DMS153 (cell line): ENCODE measurements at regions not wholly inside any gene's neighbourhood (a gene's known extent, or its start where the extent isn't known, plus 50 kb on each side); places are given as distances from the start of the nearest gene placed in this dataset.
"Not testable (repeated sequence)": the region's sequence is repeated elsewhere in the genome, so short reads cannot be mapped to it uniquely, and the experiment has no call there.

Experiments used
- DNase-seq: peaks from one replicate; lab custom pipeline; 2025; lab: John Stamatoyannopoulos, UW

DNA sequence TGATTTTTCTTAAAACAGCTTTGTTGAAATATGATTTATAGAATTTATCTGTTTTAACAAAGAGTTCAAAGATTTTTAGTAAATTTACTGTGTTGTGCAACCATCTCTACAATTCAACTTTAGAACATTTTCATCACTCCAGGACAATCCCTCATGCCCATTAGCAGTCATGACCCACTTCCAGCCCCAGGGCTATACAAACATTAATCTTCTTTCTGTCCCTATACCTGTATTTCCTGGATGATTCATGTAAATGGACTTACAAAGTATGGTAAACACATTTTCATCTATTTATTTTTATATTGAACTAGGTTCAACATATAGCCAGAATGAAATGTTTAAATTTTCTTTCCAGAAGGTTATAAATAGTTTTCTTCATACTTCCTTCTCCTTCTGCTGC is 127.8 kb upstream of the CCDC180 start:
- no peak for DNase-seq

DNA sequence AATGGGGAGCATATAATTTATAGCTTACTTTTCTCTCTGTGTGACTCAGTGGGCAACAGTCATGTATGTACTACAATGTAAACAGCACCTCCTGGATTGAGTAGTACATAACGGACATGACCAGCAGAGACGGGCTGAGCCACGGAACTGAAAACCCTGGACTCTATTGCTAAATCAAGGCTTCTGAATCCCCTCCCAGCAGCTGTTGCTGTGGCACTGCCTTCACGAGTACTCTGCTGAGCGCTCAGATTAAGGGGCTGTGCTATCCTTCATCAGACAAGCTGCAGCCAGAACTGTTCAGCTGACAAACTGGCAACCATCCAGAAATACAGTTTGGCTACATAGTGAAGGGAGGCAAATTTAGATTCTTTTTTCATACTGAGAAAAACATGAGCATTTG is 131.3 kb upstream of the CCDC180 start:
- no peak for DNase-seq

DNA sequence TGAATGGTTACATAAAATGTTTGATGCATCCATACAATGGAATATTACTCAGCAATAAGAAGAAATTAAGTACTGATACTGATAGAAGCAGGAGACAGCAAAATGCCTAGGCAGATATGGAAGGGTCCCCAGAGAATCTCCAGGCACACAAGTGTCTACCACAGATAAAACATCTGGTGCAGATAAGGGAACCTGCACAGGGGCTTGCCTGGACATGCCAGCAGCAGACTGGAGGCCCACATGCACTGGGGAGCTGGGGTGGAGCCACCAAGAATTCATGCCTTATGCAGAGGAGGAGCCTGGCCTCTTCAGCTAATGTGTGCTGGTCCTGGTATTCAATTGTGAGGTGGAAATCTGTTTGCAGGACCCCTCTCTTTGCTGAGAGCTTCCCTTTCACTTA is 129.2 kb upstream of the CTSV start:
- not testable (repeated sequence) for DNase-seq

DNA sequence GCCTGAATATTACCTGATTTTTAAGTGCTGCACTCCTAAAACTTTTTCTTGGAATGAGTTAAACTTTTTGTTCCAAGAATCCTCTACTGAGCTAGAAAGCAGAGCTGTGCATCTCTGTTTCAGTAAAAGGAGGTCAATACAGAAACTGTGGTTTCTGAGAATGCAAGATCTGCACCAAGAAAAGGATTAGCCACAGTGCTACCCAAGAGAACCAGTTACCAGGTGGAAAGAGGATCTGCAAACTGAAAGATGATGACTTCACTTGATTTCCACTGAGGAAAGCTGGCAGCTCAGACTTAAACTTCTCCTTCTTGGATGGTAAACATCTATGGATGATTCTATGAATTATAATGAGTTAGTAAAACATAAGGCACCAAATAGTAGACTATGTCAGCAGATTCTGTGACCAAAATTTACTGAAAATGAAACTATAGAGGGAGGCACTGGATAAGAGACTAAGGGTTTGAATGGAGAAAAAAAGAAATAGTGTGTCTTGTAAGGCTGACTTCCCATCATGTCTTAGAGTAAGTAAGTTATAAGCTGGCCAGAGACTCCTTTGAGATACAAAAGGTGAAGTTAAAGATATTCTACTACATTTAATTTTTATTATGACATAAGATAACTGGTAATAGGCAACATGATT is 127.7 kb upstream of the CTSV start:
- not testable (repeated sequence) for DNase-seq

DNA sequence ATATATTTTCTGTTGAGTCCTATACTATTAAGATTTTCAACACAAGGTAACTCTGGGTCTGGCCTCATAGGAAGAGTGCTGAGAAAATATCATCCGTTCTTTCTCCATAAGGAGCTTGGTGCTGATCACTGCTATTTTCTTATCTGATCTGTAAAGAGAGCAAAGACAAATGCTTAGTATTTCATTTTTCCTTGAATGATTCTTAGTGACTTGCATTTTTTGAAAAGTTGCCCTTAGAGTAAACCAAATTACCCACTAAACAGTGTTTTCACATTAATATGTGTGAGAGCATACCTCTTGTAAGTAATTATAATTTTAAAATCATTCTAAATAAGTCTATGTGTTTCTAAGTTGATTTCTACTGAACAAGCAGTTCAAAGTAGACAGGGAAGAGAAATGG is 121.3 kb upstream of the CTSV start:
- no peak for DNase-seq

DNA sequence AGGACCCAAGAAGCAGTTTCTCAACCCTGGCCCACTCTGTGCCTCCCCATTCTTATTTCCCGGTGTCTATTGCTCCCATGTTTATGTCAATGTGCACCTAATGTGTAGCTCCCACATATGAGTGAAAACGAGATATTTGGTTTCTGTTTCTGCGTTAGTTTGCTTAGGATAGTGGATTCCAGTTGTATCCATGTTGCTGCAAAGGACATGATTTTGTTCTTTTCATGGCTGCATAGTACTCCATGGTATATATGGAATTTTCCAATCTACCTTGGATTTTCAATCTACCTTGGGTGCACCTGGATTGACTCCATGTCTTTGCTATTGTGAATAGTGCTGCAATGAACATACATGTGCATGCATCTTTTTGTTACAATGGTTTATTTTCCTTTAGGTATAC is 119.8 kb upstream of the CTSV start:
- not testable (repeated sequence) for DNase-seq

DNA sequence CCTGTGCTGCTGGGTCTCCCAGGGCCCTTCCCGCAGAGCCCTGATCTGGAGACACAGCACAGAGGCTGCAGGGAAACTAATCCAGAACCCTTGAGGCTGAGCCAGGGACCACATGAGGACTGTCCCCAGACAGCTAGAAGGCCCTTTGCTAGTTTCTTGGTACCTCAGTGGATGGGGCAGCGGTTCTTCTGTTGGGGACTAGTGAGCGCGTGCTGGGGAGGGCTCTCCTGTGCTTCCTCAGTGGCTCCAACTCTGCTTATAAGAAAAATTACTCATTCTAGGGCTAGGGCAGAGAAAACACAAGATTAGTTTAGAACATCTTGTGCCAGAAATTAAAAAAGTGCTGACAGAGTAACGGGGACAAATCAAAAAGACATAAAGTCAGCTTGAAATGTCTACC is 116.5 kb upstream of the CTSV start:
- not testable (repeated sequence) for DNase-seq

DNA sequence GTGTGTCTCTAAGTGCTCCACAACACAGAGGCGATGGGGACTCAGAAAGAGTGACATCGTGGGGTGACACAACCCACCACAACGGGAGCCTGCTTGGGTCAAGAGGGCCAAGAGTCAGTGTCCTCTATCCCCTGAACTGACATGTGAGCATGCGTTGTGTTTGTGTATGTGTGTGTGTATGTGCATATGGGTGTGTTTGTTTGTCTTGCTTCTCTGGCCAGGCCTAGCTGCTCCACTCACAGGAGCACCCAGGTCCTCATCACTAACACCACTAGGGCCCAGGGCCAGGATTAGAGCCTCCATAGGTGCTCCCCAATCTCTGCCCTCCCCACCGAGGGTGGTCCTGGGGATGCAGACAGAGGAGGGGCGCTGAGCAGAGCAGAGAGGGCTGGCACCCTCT is 115.0 kb upstream of the CTSV start:
- DNase-seq: no peak

DNA sequence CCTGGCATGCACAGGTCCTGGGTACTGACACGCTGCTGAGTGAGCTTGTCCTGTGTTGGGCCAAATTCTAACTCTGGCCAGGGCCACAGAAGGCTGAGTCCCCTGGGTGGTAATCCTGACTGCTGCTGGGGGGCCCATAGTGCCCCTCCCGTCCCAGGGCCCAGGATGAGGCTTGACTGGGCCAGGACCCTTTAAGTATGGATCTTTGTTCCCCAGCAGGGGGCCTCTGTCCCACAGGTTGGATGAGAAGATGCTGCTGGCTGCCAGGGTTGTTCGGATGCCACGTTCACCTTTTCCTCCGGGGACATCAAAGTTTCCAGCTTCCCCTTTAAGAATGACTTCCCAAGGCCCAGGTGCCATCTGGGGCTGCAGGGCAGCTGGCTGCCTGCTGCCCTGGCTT is 114.2 kb upstream of the CTSV start:
- DNase-seq: not testable (repeated sequence)

DNA sequence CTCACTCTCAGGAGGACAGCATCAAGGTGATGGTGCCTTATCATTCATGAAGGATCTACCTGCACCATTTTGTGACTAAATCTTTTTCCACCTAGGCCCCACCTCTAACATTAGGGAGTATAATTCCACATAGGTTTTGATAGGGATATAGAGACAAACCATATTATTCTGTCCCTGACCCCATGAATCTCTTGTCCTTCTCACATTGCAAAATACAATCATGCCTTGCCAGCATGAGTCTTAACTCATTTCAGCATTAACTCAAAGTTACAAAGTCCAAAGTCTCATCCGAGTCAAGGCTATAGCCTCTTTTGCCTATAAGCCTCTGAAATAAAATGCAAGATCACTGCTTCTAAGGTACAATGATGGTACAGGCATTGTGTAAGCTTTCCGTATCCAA is 111.5 kb upstream of the CTSV start:
- not testable (repeated sequence) for DNase-seq

DNA sequence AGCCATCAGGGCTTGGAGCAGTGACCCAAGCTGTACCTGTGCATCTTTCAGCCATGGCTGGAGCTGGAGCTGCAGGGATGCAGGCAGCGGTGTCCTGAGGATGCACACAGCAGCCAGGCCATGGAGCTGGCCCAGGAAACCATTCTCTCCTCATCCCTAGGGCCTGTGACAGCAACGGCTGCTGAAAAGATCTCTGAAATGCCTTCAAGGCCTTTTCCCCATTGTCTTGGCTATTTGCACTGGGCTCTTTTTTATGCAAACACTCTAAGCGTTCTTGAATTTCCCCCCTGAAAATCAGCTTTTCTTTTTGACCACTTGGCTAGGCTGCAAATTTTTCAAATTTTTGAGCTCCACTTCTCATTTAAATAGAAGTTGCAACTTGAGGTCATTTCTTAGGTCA is 109.5 kb upstream of the CTSV start:
- DNase-seq: not testable (repeated sequence)

DNA sequence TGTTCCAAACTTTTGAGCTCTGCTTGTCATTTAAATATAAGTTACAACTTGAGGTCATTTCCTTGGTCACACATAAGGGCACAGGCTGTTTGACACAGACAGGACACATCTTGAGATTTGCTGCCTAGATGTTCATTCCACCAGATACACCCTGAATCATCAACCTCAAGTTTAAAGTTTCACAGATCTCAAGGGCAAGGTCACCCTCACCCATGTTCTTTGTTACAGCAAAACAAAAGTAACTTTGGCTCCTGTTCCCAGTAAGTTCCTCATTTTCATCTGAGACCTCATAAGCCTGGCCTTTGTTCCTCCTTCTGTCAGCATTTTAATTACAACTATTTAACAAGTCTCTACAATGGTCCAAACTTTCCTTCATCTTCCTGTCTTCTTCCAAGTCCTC is 106.7 kb upstream of the CTSV start:
- DNase-seq: not testable (repeated sequence)

DNA sequence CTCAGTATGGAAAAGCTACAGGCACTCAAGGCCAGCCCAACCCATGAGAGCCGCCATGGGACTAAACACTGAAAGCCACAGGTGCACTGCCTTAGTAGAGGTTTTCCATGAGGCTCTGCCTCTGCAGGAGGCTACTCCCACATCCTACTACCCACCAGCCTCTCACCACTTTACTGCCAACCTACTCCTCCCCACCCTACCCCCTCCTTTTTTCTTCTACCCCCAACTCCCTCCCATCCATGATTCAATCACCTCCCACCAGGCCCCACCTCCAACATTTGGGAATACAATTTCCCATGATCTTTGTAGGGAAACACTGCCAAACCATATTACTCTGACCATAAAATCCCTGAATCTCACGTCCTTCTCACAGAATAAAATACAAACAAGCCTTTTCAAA is 101.6 kb upstream of the CTSV start:
- no peak for DNase-seq

DNA sequence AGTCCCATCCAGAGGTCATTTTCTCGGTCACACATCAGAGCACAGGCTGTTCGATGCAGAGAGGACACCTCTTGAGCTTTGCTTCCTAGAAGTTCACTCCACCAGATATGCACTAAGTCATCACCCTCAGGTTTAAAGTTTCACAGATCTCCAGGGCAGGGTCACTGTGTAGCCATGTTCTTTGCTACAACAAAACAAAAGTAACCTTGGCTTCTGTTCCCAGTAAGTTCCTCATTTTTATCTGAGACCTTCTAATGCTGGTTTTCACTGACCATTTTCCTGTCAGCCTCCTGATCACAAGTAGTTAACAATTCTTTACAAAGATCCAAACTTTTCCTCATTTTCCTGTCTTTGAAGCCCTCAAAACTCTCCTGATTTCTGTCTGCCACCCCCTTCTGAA is 97.5 kb upstream of the CTSV start:
- DNase-seq: no peak

DNA sequence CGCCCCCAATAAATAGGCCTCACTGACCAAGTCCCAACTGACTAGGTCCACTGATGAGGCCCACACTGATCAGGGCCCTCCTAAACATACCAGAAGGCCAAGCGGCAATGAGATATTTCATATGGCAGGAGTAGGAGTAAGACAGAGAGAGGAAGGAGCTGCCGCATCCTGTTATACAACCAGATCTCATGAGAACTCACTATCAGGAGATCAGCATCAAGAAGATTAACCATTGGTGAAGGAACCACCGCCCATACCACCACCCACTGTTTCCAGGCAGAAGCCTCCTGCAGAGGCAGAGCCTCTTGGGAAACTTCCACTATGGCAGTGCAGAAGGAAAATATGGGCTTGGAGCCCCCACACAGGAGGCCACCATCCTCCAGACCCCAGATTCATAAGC is 95.0 kb upstream of the CTSV start:
- DNase-seq: not testable (repeated sequence)

DNA sequence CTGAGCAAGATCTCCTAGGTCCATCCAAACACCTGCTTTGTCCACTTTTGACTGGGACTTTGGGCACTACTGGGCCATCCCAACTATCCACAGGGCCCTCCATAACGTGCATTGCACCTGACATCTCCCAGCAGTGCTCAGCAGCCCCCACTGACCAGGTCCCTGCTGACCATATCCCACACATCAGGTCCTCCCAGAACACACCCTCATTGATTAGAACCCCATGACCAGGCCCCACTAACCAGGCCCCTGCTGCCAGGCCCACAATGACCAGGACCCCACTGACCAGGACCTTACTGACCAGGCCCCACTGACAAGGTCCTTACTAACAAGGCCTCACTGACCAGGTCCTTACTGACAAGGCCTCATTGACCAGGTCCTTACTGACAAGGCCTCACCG is 93.9 kb upstream of the CTSV start:
- no peak for DNase-seq

DNA sequence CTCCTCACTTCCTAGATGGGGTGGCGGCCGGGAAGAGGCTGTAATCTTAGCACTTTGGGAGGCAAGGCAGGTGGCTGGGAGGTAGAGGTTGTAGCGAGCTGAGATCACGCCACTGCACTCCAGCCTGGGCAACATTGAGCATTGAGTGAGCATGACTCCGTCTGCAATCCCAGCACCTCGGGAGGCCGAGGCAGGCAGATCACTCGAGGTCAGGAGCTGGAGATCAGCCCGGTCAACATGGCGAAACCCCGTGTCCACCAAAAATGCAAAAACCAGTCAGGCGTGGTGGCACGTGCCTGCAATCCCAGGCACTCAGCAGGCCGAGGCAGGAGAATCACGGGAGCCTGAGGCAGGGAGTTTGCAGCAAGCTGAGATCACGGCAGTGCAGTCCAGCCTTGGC is 91.9 kb upstream of the CTSV start:
- not testable (repeated sequence) for DNase-seq

DNA sequence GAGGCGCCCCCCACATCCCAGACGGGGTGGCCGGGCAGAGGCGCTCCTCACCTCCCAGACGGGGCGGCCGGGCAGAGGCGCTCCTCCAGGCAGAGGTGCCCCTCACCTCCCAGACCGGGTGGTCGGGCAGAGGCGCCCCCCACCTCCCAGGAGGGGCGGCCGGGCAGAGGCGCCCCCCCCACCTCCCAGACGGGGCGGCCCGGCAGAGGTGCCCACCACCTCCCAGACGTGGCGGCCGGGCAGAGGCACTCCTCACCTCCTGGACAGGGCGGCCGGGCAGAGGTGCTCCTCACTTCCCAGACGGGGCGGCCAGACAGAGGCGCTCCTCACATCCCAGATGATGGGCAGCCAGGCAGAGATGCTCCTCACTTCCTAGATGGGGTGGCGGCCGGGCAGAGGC is 91.4 kb upstream of the CTSV start:
- not testable (repeated sequence) for DNase-seq

DNA sequence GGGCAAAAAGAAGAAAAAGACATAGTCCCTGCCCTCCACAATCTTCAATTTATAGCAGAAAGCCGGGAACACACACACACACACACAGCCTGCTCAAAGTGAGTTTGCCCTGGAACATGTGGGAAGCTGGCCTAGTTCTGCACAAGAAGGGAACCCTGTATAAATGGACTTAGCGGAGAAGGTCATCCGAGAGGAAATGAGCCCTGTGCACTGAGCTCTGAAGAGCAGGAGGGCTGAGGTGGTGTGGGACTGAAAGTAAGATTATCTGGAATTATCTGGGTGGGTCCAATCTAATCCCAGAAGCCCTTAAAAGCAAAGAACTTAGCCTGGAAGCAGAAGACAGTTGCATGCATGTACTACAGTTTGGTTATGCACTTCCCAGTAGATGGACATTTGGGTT is 90.0 kb upstream of the CTSV start:
- DNase-seq: no peak

DNA sequence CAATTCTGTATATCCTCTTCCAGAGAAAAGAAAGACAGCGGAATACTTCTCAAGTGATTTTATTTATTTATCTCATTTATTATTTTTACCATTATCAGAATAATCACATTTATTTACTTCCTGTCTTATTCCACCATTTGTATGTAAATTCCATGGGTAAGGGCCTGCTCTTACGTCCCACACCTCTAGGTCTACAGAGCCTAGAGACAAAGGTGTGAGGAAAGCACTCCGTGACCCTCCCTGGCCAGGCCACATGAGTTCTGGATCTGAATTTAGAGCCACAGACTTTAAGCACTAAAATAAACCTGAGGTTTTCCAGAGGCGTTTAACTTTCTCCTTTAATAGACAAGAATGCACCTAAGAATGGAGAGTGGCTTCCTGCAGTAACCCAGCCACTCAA is 85.3 kb upstream of the CTSV start:
- DNase-seq: no peak

DNA sequence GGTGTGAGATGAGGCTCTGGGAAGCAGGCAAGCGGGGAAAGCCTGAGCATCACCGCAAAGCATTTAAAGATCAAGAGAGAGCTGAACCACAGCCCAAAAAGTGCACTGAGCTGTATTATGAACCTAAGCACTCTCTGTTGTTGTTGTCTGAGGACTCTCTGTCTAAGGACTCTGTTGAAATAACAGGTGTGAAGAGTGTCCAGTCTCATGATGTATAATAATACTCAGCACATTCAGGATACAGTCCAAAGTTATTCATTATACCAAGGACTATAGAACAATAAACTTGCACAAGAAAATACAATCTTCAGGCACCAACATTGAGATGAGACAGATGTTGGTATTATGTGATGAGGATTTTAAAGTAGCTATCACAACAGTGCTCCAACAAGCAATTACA is 71.8 kb upstream of the CTSV start:
- DNase-seq: no peak

DNA sequence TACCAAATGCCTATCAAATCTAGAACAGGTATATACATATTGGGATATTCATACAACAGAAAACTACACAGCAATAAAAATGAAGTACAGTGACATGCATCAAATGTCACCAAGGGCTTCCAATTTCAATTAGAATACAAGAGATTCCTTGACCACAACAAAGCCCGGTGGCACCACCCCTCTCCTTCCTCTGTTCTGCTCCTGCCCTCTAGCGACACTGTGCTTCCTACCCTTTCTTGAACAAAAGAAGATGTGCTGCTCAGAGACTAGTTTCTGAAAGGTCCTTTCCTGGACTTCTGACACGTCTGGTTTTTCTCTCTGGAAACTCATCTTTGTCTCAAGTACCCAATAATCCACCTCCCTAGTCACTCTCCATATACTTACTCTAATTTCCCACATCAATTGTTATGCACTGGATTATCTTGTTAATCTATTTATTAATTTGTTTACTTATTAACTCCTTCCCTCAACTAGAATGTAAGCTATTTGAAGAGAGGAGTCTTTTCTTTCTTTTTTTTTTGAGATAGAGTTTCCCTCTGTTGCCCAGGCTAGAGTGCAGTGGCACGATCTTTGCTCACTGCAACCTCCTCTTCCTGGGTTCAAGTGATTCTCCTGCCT is 70.4 kb upstream of the CTSV start:
- DNase-seq: no peak

DNA sequence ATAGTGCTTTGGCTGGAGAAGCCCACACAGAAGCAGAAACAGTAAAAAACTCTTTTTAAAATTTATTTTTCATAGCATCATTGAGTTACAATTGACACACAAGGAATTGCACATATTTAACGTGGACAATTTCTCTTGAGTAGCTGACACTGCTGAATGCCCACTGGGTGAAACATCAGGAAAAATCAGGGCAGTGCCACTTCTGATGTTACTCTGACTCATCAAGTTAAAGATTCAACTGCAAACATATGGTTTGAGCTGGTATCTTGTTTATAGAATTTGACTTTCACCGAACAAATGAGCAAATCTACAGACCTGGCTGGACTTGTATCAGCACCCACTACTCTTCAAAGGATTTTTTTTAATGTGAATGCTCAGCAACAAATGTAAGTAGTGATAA is 66.3 kb upstream of the CTSV start:
- not testable (repeated sequence) for DNase-seq
